Nephron (organoid): ENCODE measurements at regions not wholly inside any gene's neighbourhood (a gene's known extent, or its start where the extent isn't known, plus 50 kb on each side); places are given as distances from the start of the nearest gene placed in this dataset.
"Not testable (repeated sequence)": the region's sequence is repeated elsewhere in the genome, so short reads cannot be mapped to it uniquely, and the experiment has no call there.

ENCODE experiments used
- H3K27ac Mint-ChIP-seq, 3 experiments: 2 replicates each; pipeline ENCODE4 v1.8.0; 2020; ENCODE audit warnings: mixed read lengths in 3 of 3, mild to moderate bottlenecking in 2 of 3, moderate library complexity in 1 of 3
- H3K27me3 Mint-ChIP-seq: 2 replicates; pipeline ENCODE4 v1.8.0; 2021; ENCODE audit warnings: low read depth, mild to moderate bottlenecking, moderate library complexity, mixed read lengths
- H3K36me3 Mint-ChIP-seq: 2 replicates; pipeline ENCODE4 v1.8.0; 2020; ENCODE audit warnings: low read depth, mixed read lengths
- H3K4me1 Mint-ChIP-seq: 2 replicates; pipeline ENCODE4 v1.8.0; 2020; ENCODE audit warnings: mixed read lengths
- H3K4me3 Mint-ChIP-seq, 3 experiments: 2 replicates each; pipeline ENCODE4 v1.8.0; 2020; ENCODE audit warnings: mild to moderate bottlenecking in 3 of 3, mixed read lengths in 3 of 3, moderate library complexity in 2 of 3
- H3K9me3 Mint-ChIP-seq: 2 replicates; pipeline ENCODE4 v1.8.0; 2020; ENCODE audit warnings: mixed read lengths
- TF ChIP-seq, protein P1 (sequence below), 3 experiments: fragments of 200-600 bp; sonication (generic); IDR thresholded peaks; one replicate each; pipeline ENCODE4 v1.5.0; 2021; ENCODE audit warnings: antibody characterized with exemption in 3 of 3; ENCODE audit not compliant: unreplicated experiment in 3 of 3

DNA sequence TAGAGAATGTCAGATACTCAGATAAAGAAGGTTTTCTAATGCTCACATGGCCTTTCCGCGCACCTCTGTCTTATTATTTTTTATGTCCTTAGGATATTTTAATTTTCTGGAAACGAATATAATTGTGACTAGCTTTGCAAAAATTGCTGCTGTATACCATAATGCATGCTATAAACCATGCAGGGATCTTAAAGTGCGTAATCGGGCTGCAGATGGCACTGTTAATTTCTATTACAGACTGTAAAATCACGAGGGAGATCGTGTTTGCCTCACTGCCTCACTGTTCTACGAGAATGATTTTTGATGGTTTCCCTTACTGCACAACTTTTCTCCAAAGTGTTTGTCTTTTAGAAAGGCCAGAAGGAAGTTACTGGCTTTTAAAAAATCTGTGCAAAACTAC, 356.1 kb downstream of the TUSC1 start:
- Mint-ChIP-seq H3K9me3 (peaks cover 3% of the 10 kb centered on the region), H3K4me1 (no peaks in the 10 kb centered on the region), H3K27ac (no peak overlapping the region), H3K27me3 (no peaks in the 10 kb centered on the region), H3K4me3 (no peak overlapping the region), H3K36me3 (peaks cover 4% of the 10 kb centered on the region)
- TF ChIP-seq, protein P1, sequence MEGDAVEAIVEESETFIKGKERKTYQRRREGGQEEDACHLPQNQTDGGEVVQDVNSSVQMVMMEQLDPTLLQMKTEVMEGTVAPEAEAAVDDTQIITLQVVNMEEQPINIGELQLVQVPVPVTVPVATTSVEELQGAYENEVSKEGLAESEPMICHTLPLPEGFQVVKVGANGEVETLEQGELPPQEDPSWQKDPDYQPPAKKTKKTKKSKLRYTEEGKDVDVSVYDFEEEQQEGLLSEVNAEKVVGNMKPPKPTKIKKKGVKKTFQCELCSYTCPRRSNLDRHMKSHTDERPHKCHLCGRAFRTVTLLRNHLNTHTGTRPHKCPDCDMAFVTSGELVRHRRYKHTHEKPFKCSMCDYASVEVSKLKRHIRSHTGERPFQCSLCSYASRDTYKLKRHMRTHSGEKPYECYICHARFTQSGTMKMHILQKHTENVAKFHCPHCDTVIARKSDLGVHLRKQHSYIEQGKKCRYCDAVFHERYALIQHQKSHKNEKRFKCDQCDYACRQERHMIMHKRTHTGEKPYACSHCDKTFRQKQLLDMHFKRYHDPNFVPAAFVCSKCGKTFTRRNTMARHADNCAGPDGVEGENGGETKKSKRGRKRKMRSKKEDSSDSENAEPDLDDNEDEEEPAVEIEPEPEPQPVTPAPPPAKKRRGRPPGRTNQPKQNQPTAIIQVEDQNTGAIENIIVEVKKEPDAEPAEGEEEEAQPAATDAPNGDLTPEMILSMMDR (IDR thresholded peaks at IDR 0.05; ENCODE audit: unreplicated experiment in 3 of 3): no peak

GRCh38 chr9:25310961-25311360, 367.3 kb downstream of the TUSC1 start:
- peaks cover 14% of the 10 kb centered on the region for H3K9me3 Mint-ChIP-seq

DNA sequence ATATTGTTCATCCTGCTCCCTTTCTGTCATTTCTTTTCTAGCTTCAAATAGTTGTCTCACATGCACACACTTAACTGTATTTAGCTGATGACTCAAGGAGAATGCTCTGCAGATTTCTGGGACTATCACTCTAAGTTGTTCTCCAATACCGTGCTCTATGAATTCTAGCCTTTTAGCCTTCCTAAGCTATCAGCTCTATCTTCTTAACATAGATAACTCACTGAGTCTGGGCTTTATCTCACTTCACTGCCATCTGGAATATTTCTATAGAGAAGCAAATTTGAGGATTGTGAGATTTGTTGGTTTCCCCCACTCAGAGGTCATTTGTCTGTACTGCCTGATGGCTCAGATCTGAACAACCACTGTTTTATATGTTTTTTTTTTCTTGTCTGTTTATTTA, 369.7 kb downstream of the TUSC1 start:
- Mint-ChIP-seq H3K4me3 (no peak overlapping the region), H3K27me3 (peaks cover 6% of the 10 kb centered on the region), H3K27ac (no peak overlapping the region), H3K9me3 (peaks cover 16% of the 10 kb centered on the region), H3K36me3 (peaks cover 7% of the 10 kb centered on the region), H3K4me1 (peaks cover 10% of the 10 kb centered on the region)
- TF ChIP-seq, protein P1 (IDR thresholded peaks at IDR 0.05; ENCODE audit: unreplicated experiment in 3 of 3): no peak

More at GRCh38 chr9:25310961-25311360, 367.3 kb downstream of the TUSC1 start:
- peak overlapping the region; percentile 28 to 82 (median 70) for H3K27ac Mint-ChIP-seq
- TF ChIP-seq, protein P1 (IDR thresholded peaks at IDR 0.05; ENCODE audit: unreplicated experiment in 3 of 3): no peak
- H3K4me1 Mint-ChIP-seq: peaks cover 10% of the 10 kb centered on the region
- no peak overlapping the region for H3K4me3 Mint-ChIP-seq
- peaks cover 3% of the 10 kb centered on the region for H3K36me3 Mint-ChIP-seq
- peaks cover 3% of the 10 kb centered on the region for H3K27me3 Mint-ChIP-seq

DNA sequence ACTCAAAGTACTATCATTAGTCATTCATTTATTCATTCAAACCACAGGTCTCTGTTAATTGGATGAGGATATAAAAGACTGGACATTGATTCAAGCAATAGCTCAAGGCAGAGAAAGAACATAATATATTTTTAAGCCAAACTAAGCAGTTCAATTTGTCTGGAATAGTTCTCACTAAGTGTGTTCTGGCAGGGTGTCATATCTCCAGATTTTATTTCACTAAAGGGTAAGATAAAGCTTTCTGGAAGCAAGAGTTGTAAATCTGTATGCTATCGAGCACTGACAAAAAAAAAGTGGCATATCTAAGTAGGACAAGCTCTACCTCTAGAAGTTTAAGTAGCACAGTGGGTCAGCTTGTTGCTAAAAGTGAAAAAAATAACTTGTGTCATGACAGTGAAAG, 375.6 kb downstream of the TUSC1 start:
- peaks cover 10% of the 10 kb centered on the region for H3K9me3 Mint-ChIP-seq
- no peak overlapping the region for H3K4me3 Mint-ChIP-seq
- H3K4me1 Mint-ChIP-seq: peaks cover 8% of the 10 kb centered on the region
- peaks cover 3% of the 10 kb centered on the region for H3K27me3 Mint-ChIP-seq
- H3K27ac Mint-ChIP-seq: no peak overlapping the region
- TF ChIP-seq, protein P1 (IDR thresholded peaks at IDR 0.05; ENCODE audit: unreplicated experiment in 3 of 3): no peak
- peaks cover 4% of the 10 kb centered on the region for H3K36me3 Mint-ChIP-seq

- not testable (repeated sequence) for H3K27ac Mint-ChIP-seq, H3K4me1 Mint-ChIP-seq, H3K9me3 Mint-ChIP-seq, H3K4me3 Mint-ChIP-seq, H3K27me3 Mint-ChIP-seq, H3K36me3 Mint-ChIP-seq
Measured at GRCh38 chr9:25288195-25288594, 390.0 kb downstream of the TUSC1 start.

- Mint-ChIP-seq H3K4me3 (no peak overlapping the region), H3K4me1 (no peaks in the 10 kb centered on the region), H3K27ac (no peak overlapping the region), H3K36me3 (peaks cover 5% of the 10 kb centered on the region), H3K27me3 (no peaks in the 10 kb centered on the region), H3K9me3 (no peaks in the 10 kb centered on the region)
- TF ChIP-seq, protein P1 (IDR thresholded peaks at IDR 0.05; ENCODE audit: unreplicated experiment in 3 of 3): no peak
Measured at GRCh38 chr9:25284365-25284764, 393.9 kb downstream of the TUSC1 start.
